Neural progenitor cell (in vitro differentiated cells): ENCODE measurements at regions not wholly inside any gene's neighbourhood (a gene's known extent, or its start where the extent isn't known, plus 50 kb on each side); places are given as distances from the start of the nearest gene placed in this dataset.

Experiments used
- DNase-seq: peaks from one replicate; pipeline ENCODE4 v3.0.0-alpha.2; 2016; ENCODE audit warnings: low spot score
- H2AFZ ChIP-seq: fragments of 200-600 bp; sonication (generic); replicated peaks from 2 replicates; pipeline ENCODE4 v1.6.1; 2016; ENCODE audit warnings: antibody characterized with exemption
- H3F3A ChIP-seq: fragments of 200-600 bp; sonication (generic); 2 replicates; pipeline ENCODE4 v1.6.1; 2016; ENCODE audit warnings: antibody characterized with exemption, low read depth
- H3K27ac ChIP-seq: fragments of 200-600 bp; sonication (generic); 2 replicates; pipeline ENCODE4 v1.5.1; 2016; ENCODE audit warnings: mild to moderate bottlenecking
- H3K27me3 ChIP-seq: fragments of 200-600 bp; sonication (generic); 2 replicates; pipeline ENCODE4 v1.6.1; 2016; ENCODE audit warnings: mild to moderate bottlenecking, moderate library complexity
- H3K36me3 ChIP-seq: fragments of 200-600 bp; sonication (generic); 2 replicates; pipeline ENCODE4 v1.5.1; 2016
- H3K4me1 ChIP-seq: fragments of 200-600 bp; sonication (generic); 2 replicates; pipeline ENCODE4 v1.6.1; 2016; ENCODE audit warnings: mixed run types
- H3K4me2 ChIP-seq: fragments of 200-600 bp; sonication (generic); 2 replicates; pipeline ENCODE4 v1.6.1; 2016
- H3K4me3 ChIP-seq: fragments of 200-600 bp; sonication (generic); 2 replicates; pipeline ENCODE4 v1.5.1; 2016
- H3K79me2 ChIP-seq: fragments of 200-600 bp; sonication (generic); 2 replicates; pipeline ENCODE4 v1.6.1; 2016; ENCODE audit warnings: low read depth
- H3K9ac ChIP-seq: fragments of 200-600 bp; sonication (generic); 2 replicates; pipeline ENCODE4 v1.6.1; 2016
- H3K9me3 ChIP-seq: fragments of 200-600 bp; sonication (generic); 2 replicates; pipeline ENCODE4 v1.5.1; 2016; ENCODE audit warnings: low read depth
- H4K20me1 ChIP-seq: fragments of 200-600 bp; sonication (generic); 2 replicates; pipeline ENCODE4 v1.6.1; 2016; ENCODE audit warnings: low read depth
- H3K27ac Mint-ChIP-seq: 3 replicates; pipeline ENCODE4 v1.8.0; 2021; ENCODE audit warnings: mixed read lengths
- H3K27me3 Mint-ChIP-seq: 2 replicates; pipeline ENCODE4 v1.8.0; 2022; ENCODE audit warnings: low read depth, mild to moderate bottlenecking, inconsistent platforms, moderate library complexity, mixed read lengths; ENCODE audit not compliant: insufficient read depth
- H3K36me3 Mint-ChIP-seq: 3 replicates; pipeline ENCODE4 v1.8.0; 2021; ENCODE audit warnings: mixed read lengths
- H3K4me1 Mint-ChIP-seq: 3 replicates; pipeline ENCODE4 v1.8.0; 2021; ENCODE audit warnings: mixed read lengths
- H3K4me3 Mint-ChIP-seq: 3 replicates; pipeline ENCODE4 v1.8.0; 2021; ENCODE audit warnings: mild to moderate bottlenecking, moderate library complexity, mixed read lengths
- H3K9me3 Mint-ChIP-seq: 3 replicates; pipeline ENCODE4 v1.8.0; 2020; ENCODE audit warnings: mixed read lengths
- CTCF ChIP-seq: fragments of 200-600 bp; sonication (generic); IDR thresholded peaks from 2 replicates; pipeline ENCODE4 v1.5.1; 2017; ENCODE audit warnings: antibody characterized with exemption, mild to moderate bottlenecking
- EZH2 ChIP-seq: fragments of 200-600 bp; sonication (generic); IDR thresholded peaks from 2 replicates; pipeline ENCODE4 v1.6.1; 2017; ENCODE audit warnings: antibody characterized with exemption, mild to moderate bottlenecking, moderate library complexity
- EZH2phosphoT487 ChIP-seq: fragments of 200-600 bp; sonication (generic); IDR thresholded peaks from 2 replicates; pipeline ENCODE4 v1.6.1; 2017; ENCODE audit warnings: antibody characterized with exemption

GRCh38 chrX:7220121-7220520 lies 72.2 kb upstream of the PUDP start:
- Mint-ChIP-seq H3K9me3 (no peaks in the 10 kb centered on the region), H3K4me1 (peaks cover 9% of the 10 kb centered on the region), H3K27ac (no peak overlapping the region), H3K4me3 (no peak overlapping the region), H3K36me3 (peaks cover 2% of the 10 kb centered on the region), H3K27me3 (no peaks in the 10 kb centered on the region)
- no peak overlapping the region for H3K4me2 ChIP-seq
- H3F3A ChIP-seq = no peaks in the 10 kb centered on the region
- no peaks in the 10 kb centered on the region for H3K36me3 ChIP-seq
- H4K20me1 ChIP-seq = no peaks in the 10 kb centered on the region
- H2AFZ ChIP-seq = no peak overlapping the region
- H3K4me3 ChIP-seq = no peak overlapping the region
- H3K9ac ChIP-seq = no peak overlapping the region
- TF ChIP-seq EZH2phosphoT487 = no peak
- no peak for TF ChIP-seq CTCF
- TF ChIP-seq EZH2 = no peak
- no peak for DNase-seq
- no peak overlapping the region for H3K27ac ChIP-seq
- no peaks in the 10 kb centered on the region for H3K9me3 ChIP-seq
- no peaks in the 10 kb centered on the region for H3K79me2 ChIP-seq
- no peaks in the 10 kb centered on the region for H3K27me3 ChIP-seq
- no peaks in the 10 kb centered on the region for H3K4me1 ChIP-seq

GRCh38 chrX:7219153-7219705 lies 71.3 kb upstream of the PUDP start:
- TF ChIP-seq CTCF = no peak
- no peak for TF ChIP-seq EZH2
- TF ChIP-seq EZH2phosphoT487 = no peak
- DNase-seq = no peak
- no peak overlapping the region for H3K4me3 ChIP-seq
- no peak overlapping the region for H3K9ac ChIP-seq
- H3K36me3 Mint-ChIP-seq = peaks cover 2% of the 10 kb centered on the region
- H3K36me3 ChIP-seq = no peaks in the 10 kb centered on the region
- no peaks in the 10 kb centered on the region for H4K20me1 ChIP-seq
- H3K27ac ChIP-seq = no peak overlapping the region
- no peaks in the 10 kb centered on the region for H3K27me3 Mint-ChIP-seq
- peaks cover 9% of the 10 kb centered on the region for H3K4me1 Mint-ChIP-seq
- H3K79me2 ChIP-seq = no peaks in the 10 kb centered on the region
- H3K4me2 ChIP-seq = no peak overlapping the region
- no peaks in the 10 kb centered on the region for H3F3A ChIP-seq
- no peaks in the 10 kb centered on the region for H3K9me3 Mint-ChIP-seq
- no peaks in the 10 kb centered on the region for H3K27me3 ChIP-seq
- H3K27ac Mint-ChIP-seq = no peak overlapping the region
- H3K9me3 ChIP-seq = no peaks in the 10 kb centered on the region
- H3K4me3 Mint-ChIP-seq = no peak overlapping the region
- no peak overlapping the region for H2AFZ ChIP-seq
- no peaks in the 10 kb centered on the region for H3K4me1 ChIP-seq

GRCh38 chrX:7218321-7219152 lies 70.6 kb upstream of the PUDP start:
- H3K36me3 Mint-ChIP-seq = peaks cover 2% of the 10 kb centered on the region
- no peaks in the 10 kb centered on the region for H3K9me3 Mint-ChIP-seq
- no peak overlapping the region for H3K4me3 ChIP-seq
- DNase-seq = no peak
- no peaks in the 10 kb centered on the region for H3K79me2 ChIP-seq
- no peaks in the 10 kb centered on the region for H3F3A ChIP-seq
- H3K9ac ChIP-seq = no peak overlapping the region
- H3K36me3 ChIP-seq = no peaks in the 10 kb centered on the region
- no peaks in the 10 kb centered on the region for H3K27me3 Mint-ChIP-seq
- no peak overlapping the region for H3K27ac Mint-ChIP-seq
- H3K27ac ChIP-seq = no peak overlapping the region
- no peaks in the 10 kb centered on the region for H4K20me1 ChIP-seq
- no peaks in the 10 kb centered on the region for H3K27me3 ChIP-seq
- H3K4me1 Mint-ChIP-seq = peaks cover 9% of the 10 kb centered on the region
- H3K4me3 Mint-ChIP-seq = no peak overlapping the region
- no peak overlapping the region for H3K4me2 ChIP-seq
- H2AFZ ChIP-seq = no peak overlapping the region
- no peak for TF ChIP-seq EZH2phosphoT487
- no peak for TF ChIP-seq EZH2
- no peak for TF ChIP-seq CTCF
- H3K9me3 ChIP-seq = no peaks in the 10 kb centered on the region
- H3K4me1 ChIP-seq = no peaks in the 10 kb centered on the region
